Ishikawa (cell line): ENCODE measurements at regions not wholly inside any gene's neighbourhood (a gene's known extent, or its start where the extent isn't known, plus 50 kb on each side); places are given as distances from the start of the nearest gene placed in this dataset.

ENCODE experiments used
- CEBPB ChIP-seq: IDR thresholded peaks from 2 replicates; pipeline ENCODE4 v1.6.1; 2012
- EGR1 ChIP-seq: IDR thresholded peaks from 2 replicates; pipeline ENCODE4 v1.6.1; 2012
- EP300 ChIP-seq: IDR thresholded peaks from 2 replicates; pipeline ENCODE4 v1.6.1; 2012; ENCODE audit warnings: borderline replicate concordance
- FOXM1 ChIP-seq: IDR thresholded peaks from 2 replicates; pipeline ENCODE4 v1.6.1; 2012; ENCODE audit warnings: low read depth, borderline replicate concordance
- RAD21 ChIP-seq: IDR thresholded peaks from 2 replicates; pipeline ENCODE4 v1.6.1; 2012; ENCODE audit warnings: low read depth
- TAF1 ChIP-seq: IDR thresholded peaks from 2 replicates; pipeline ENCODE4 v1.6.1; 2012; ENCODE audit warnings: low read depth, mild to moderate bottlenecking
- YY1 ChIP-seq: IDR thresholded peaks from 2 replicates; pipeline ENCODE4 v1.6.1; 2012; ENCODE audit warnings: low read depth
- ZBTB7A ChIP-seq: IDR thresholded peaks from 2 replicates; pipeline ENCODE4 v1.6.1; 2012; ENCODE audit warnings: low read depth
- TF ChIP-seq, protein P1 (sequence below): IDR thresholded peaks from 2 replicates; pipeline ENCODE4 v1.6.1; 2012; ENCODE audit warnings: low read depth, mild to moderate bottlenecking
- TF ChIP-seq, protein P2 (sequence below): IDR thresholded peaks from 2 replicates; pipeline ENCODE4 v1.6.1; 2012

DNA sequence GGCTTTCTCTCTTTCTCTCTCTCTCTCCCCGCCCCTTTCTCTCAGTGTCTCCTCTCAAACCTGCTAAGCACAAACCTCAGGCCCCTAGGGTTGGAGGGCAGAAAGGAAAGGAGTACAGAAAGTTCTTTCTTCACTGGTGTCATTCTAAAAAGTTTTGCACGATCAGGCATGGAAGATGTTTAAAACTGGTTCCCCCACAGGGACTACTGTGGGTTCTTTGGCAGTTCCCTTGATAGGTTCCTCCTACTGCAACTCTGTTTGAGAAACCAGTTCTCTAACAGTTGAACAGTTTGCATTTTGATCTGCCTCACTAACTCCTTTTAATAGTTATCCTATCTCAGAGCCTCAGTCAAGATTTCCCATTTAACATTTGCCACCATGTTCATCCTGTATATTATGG is 82.9 kb downstream of the CDO1 start:
- TF ChIP-seq, protein P1, sequence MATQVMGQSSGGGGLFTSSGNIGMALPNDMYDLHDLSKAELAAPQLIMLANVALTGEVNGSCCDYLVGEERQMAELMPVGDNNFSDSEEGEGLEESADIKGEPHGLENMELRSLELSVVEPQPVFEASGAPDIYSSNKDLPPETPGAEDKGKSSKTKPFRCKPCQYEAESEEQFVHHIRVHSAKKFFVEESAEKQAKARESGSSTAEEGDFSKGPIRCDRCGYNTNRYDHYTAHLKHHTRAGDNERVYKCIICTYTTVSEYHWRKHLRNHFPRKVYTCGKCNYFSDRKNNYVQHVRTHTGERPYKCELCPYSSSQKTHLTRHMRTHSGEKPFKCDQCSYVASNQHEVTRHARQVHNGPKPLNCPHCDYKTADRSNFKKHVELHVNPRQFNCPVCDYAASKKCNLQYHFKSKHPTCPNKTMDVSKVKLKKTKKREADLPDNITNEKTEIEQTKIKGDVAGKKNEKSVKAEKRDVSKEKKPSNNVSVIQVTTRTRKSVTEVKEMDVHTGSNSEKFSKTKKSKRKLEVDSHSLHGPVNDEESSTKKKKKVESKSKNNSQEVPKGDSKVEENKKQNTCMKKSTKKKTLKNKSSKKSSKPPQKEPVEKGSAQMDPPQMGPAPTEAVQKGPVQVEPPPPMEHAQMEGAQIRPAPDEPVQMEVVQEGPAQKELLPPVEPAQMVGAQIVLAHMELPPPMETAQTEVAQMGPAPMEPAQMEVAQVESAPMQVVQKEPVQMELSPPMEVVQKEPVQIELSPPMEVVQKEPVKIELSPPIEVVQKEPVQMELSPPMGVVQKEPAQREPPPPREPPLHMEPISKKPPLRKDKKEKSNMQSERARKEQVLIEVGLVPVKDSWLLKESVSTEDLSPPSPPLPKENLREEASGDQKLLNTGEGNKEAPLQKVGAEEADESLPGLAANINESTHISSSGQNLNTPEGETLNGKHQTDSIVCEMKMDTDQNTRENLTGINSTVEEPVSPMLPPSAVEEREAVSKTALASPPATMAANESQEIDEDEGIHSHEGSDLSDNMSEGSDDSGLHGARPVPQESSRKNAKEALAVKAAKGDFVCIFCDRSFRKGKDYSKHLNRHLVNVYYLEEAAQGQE, result no peak
- no peak for TF ChIP-seq YY1
- no peak for TF ChIP-seq TAF1
- TF ChIP-seq, protein P2, sequence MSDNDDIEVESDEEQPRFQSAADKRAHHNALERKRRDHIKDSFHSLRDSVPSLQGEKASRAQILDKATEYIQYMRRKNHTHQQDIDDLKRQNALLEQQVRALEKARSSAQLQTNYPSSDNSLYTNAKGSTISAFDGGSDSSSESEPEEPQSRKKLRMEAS, result no peak
- no peak for TF ChIP-seq FOXM1
- no peak for TF ChIP-seq RAD21
- TF ChIP-seq EP300, result no peak
- no peak for TF ChIP-seq ZBTB7A
- no peak for TF ChIP-seq EGR1
- no peak for TF ChIP-seq CEBPB
